Body of pancreas (tissue), 4 donors: ENCODE measurements at regions not wholly inside any gene's neighbourhood (a gene's known extent, or its start where the extent isn't known, plus 50 kb on each side); places are given as distances from the start of the nearest gene placed in this dataset.

Source experiments
- CTCF ChIP-seq, 7 experiments: fragments of 450-650 bp in 4 of 7; fragments of 200-600 bp in 3 of 7; sonication (generic) in 3 of 7; IDR thresholded peaks; one replicate each; pipeline ENCODE4 v1.5.1; 2016 to 2019; ENCODE audit warnings: antibody characterized with exemption in 7 of 7
- POLR2A ChIP-seq, 3 donors: fragments of 450-650 bp; IDR thresholded peaks; one replicate each; pipeline ENCODE4 v1.6.1; 2016; ENCODE audit warnings: antibody characterized with exemption in 3 of 3, mild to moderate bottlenecking in 2 of 3

GRCh38 chr1:60612790-60613189, 469.6 kb upstream of the NFIA start:
- TF ChIP-seq CTCF (IDR thresholded peaks at IDR 0.05) (no peak), POLR2A (IDR thresholded peaks at IDR 0.05) (no peak)
